Neural cell (in vitro differentiated cells): ENCODE measurements at regions not wholly inside any gene's neighbourhood (a gene's known extent, or its start where the extent isn't known, plus 50 kb on each side); places are given as distances from the start of the nearest gene placed in this dataset.

Experiments used
- H2AFZ ChIP-seq: fragments of 200-600, 300-800 bp; sonication (generic), shearing (Covaris generic); 2 replicates; pipeline ENCODE4 v1.6.0; 2014; ENCODE audit warnings: low read depth, mild to moderate bottlenecking, antibody characterized with exemption, low read length, moderate library complexity
- H3F3A ChIP-seq: fragments of 200-600 bp; shearing (Covaris generic); 2 replicates; pipeline ENCODE4 v1.6.1; 2016; ENCODE audit warnings: mild to moderate bottlenecking, moderate library complexity, mixed read lengths, antibody characterized with exemption, low read length; ENCODE audit not compliant: insufficient read depth, poor library complexity, severe bottlenecking
- H3K27ac ChIP-seq: fragments of 200-600, 300-800 bp; sonication (generic), shearing (Covaris generic); 2 replicates; pipeline ENCODE4 v1.5.1; 2014; ENCODE audit warnings: mild to moderate bottlenecking, low read length, moderate library complexity
- H3K27me3 ChIP-seq: fragments of 300-800, 200-600 bp; sonication (generic), shearing (Covaris generic); 2 replicates; pipeline ENCODE4 v1.6.0; 2014; ENCODE audit warnings: mild to moderate bottlenecking, low read depth, low read length, moderate library complexity; ENCODE audit not compliant: insufficient read depth
- H3K36me3 ChIP-seq: fragments of 300-800, 200-600 bp; sonication (generic), shearing (Covaris generic); 2 replicates; pipeline ENCODE4 v1.5.1; 2014; ENCODE audit warnings: mild to moderate bottlenecking, antibody characterized with exemption, low read length, moderate library complexity; ENCODE audit not compliant: insufficient read depth
- H3K4me2 ChIP-seq: fragments of 300-800, 200-600 bp; sonication (generic), shearing (Covaris generic); 2 replicates; pipeline ENCODE4 v1.6.0; 2014; ENCODE audit warnings: mild to moderate bottlenecking, low read length
- H3K4me3 ChIP-seq: fragments of 300-800, 200-600 bp; sonication (generic), shearing (Covaris generic); 2 replicates; pipeline ENCODE4 v1.5.1; 2014; ENCODE audit warnings: mild to moderate bottlenecking, low read length, moderate library complexity
- H3K79me2 ChIP-seq: fragments of 200-600 bp; shearing (Covaris generic); replicated peaks from 2 replicates; pipeline ENCODE4 v1.6.0; 2014; ENCODE audit warnings: mild to moderate bottlenecking, low read length, moderate library complexity; ENCODE audit not compliant: insufficient read depth
- H3K9ac ChIP-seq: fragments of 300-800, 200-600 bp; sonication (generic), shearing (Covaris generic); 2 replicates; pipeline ENCODE4 v1.6.1; 2016; ENCODE audit warnings: mild to moderate bottlenecking, low read length, mixed read lengths
- H3K9me2 ChIP-seq: fragments of 200-600 bp; shearing (Covaris generic); 2 replicates; pipeline ENCODE4 v1.6.1; 2016; ENCODE audit warnings: mild to moderate bottlenecking, low read length, mixed read lengths; ENCODE audit not compliant: insufficient read depth
- H3K9me3 ChIP-seq: fragments of 200-600, 300-800 bp; sonication (generic), shearing (Covaris generic); 2 replicates; pipeline ENCODE4 v1.6.1; 2016; ENCODE audit warnings: mild to moderate bottlenecking, mixed run types, low read length, moderate library complexity, mixed read lengths
- H4K20me1 ChIP-seq: fragments of 200-600 bp; shearing (Covaris generic); 2 replicates; pipeline ENCODE4 v1.6.1; 2016; ENCODE audit warnings: mild to moderate bottlenecking, mixed run types; ENCODE audit not compliant: insufficient read depth
- CTCF ChIP-seq: fragments of 450-650 bp; IDR thresholded peaks from 2 replicates; pipeline ENCODE4 v1.5.1; 2014; ENCODE audit warnings: antibody characterized with exemption, mild to moderate bottlenecking, moderate library complexity; ENCODE audit not compliant: poor library complexity, severe bottlenecking
- EP300 ChIP-seq: fragments of 450-650 bp; conservative IDR thresholded peaks from 2 replicates; pipeline ENCODE4 v1.6.1; 2014; ENCODE audit warnings: antibody characterized with exemption, mild to moderate bottlenecking, moderate library complexity; ENCODE audit not compliant: poor library complexity, severe bottlenecking
- EZH2 ChIP-seq: fragments of 200-600, 300-800 bp; shearing (Covaris generic), sonication (generic); IDR thresholded peaks from 2 replicates; pipeline ENCODE4 v1.6.1; 2014; ENCODE audit warnings: antibody characterized with exemption, low read length, borderline replicate concordance, mild to moderate bottlenecking; ENCODE audit not compliant: insufficient read depth, poor library complexity, severe bottlenecking
- MXI1 ChIP-seq: fragments of 450-650 bp; conservative IDR thresholded peaks from 2 replicates; pipeline ENCODE4 v1.6.1; 2014; ENCODE audit warnings: antibody characterized with exemption, mild to moderate bottlenecking; ENCODE audit not compliant: poor library complexity, severe bottlenecking
- POLR2AphosphoS5 ChIP-seq: IDR thresholded peaks from 2 replicates; pipeline ENCODE4 v1.6.1; 2012
- RAD21 ChIP-seq: fragments of 450-650 bp; conservative IDR thresholded peaks from 2 replicates; pipeline ENCODE4 v1.6.1; 2014; ENCODE audit warnings: antibody characterized with exemption, mild to moderate bottlenecking, moderate library complexity
- REST ChIP-seq: IDR thresholded peaks from 2 replicates; pipeline ENCODE4 v1.6.1; 2012; ENCODE audit warnings: borderline replicate concordance
- SMC3 ChIP-seq: fragments of 450-650 bp; conservative IDR thresholded peaks from 2 replicates; pipeline ENCODE4 v1.6.1; 2014; ENCODE audit warnings: antibody characterized with exemption, mild to moderate bottlenecking, moderate library complexity; ENCODE audit not compliant: poor library complexity
- TAF1 ChIP-seq: IDR thresholded peaks from 2 replicates; pipeline ENCODE4 v1.6.1; 2012; ENCODE audit warnings: low read depth

- H3K27ac ChIP-seq = no peak overlapping the region
- TF ChIP-seq CTCF (no peak), SMC3 (no peak), MXI1 (no peak), EP300 (no peak), TAF1 (no peak), REST (no peak), RAD21 (no peak), EZH2 (no peak), POLR2AphosphoS5 (no peak)
- no peak overlapping the region for H3K4me2 ChIP-seq
Measured at GRCh38 chr2:122210065-122210464, 454.6 kb downstream of the TSN start.

GRCh38 chr2:122210898-122211856, 455.7 kb downstream of the TSN start:
- H3F3A ChIP-seq = no peaks in the 10 kb centered on the region
- no peak overlapping the region for H3K27ac ChIP-seq
- no peaks in the 10 kb centered on the region for H3K36me3 ChIP-seq
- H3K27me3 ChIP-seq = no peaks in the 10 kb centered on the region
- no peak overlapping the region for H2AFZ ChIP-seq
- no peak overlapping the region for H3K4me2 ChIP-seq
- H3K9ac ChIP-seq = no peak overlapping the region
- no peak overlapping the region for H3K4me3 ChIP-seq
- no peak for TF ChIP-seq RAD21
- no peak for TF ChIP-seq TAF1
- TF ChIP-seq EP300 = no peak
- TF ChIP-seq SMC3 = no peak
- no peak for TF ChIP-seq MXI1
- no peak for TF ChIP-seq REST
- no peaks in the 10 kb centered on the region for H4K20me1 ChIP-seq
- H3K79me2 ChIP-seq = no peaks in the 10 kb centered on the region
- H3K9me2 ChIP-seq = no peaks in the 10 kb centered on the region
- no peaks in the 10 kb centered on the region for H3K9me3 ChIP-seq

More at GRCh38 chr2:122210065-122210464, 454.6 kb downstream of the TSN start:
- Histone ChIP-seq H3K27me3 (no peaks in the 10 kb centered on the region), H2AFZ (no peak overlapping the region), H3K79me2 (no peaks in the 10 kb centered on the region), H3K9me3 (no peaks in the 10 kb centered on the region), H3K9ac (no peak overlapping the region), H3K36me3 (no peaks in the 10 kb centered on the region), H3F3A (no peaks in the 10 kb centered on the region), H3K4me3 (no peak overlapping the region), H4K20me1 (no peaks in the 10 kb centered on the region), H3K9me2 (no peaks in the 10 kb centered on the region)
